Activated naive CD4-positive, alpha-beta T cell treated with anti-CD3 and anti-CD28 coated beads for 36 hours (primary cell): ENCODE measurements at regions not wholly inside any gene's neighbourhood (a gene's known extent, or its start where the extent isn't known, plus 50 kb on each side); places are given as distances from the start of the nearest gene placed in this dataset.

Source experiments
- CTCF ChIA-PET: fragments of 350-600 bp; sonication (Branson Sonifier 250); formaldehyde crosslinking; loops from one replicate; lab custom pipeline; 2021; ENCODE audit warnings: antibody characterized with exemption; lab: Charles Lee
- DNase-seq: peaks from one replicate; pipeline ENCODE4 v3.0.0-alpha.2; 2020
- H3K27ac Mint-ChIP-seq: one replicate; pipeline ENCODE4 v1.8.0; 2021; ENCODE audit warnings: mild to moderate bottlenecking, mixed read lengths
- H3K27me3 Mint-ChIP-seq: one replicate; pipeline ENCODE4 v1.8.0; 2021; ENCODE audit warnings: low read depth, mixed read lengths
- H3K36me3 Mint-ChIP-seq: one replicate; pipeline ENCODE4 v1.8.0; 2021; ENCODE audit warnings: low read depth, mixed read lengths
- H3K4me1 Mint-ChIP-seq: one replicate; pipeline ENCODE4 v1.8.0; 2021; ENCODE audit warnings: low read depth, mixed read lengths
- H3K4me3 Mint-ChIP-seq: one replicate; pipeline ENCODE4 v1.8.0; 2021; ENCODE audit warnings: mild to moderate bottlenecking, moderate library complexity, mixed read lengths
- H3K9me3 Mint-ChIP-seq: one replicate; pipeline ENCODE4 v1.8.0; 2021; ENCODE audit warnings: mixed read lengths
- intact Hi-C: fragments of 100-400 bp; cut with micrococcal nuclease; formaldehyde crosslinking; loops from one replicate; pipeline ENCODE4 v1.15.1; 2023

GRCh38 chr20:9981829-9982228, 53.0 kb upstream of the ANKEF1 start:
- CTCF ChIA-PET = interaction anchor here (1.2 to 2.1 kb wide), 2 partner anchors 95 to 109 kb away, joined by 4 to 13 read pairs; no protein-coding TSS in a partner anchor
- Mint-ChIP-seq H3K4me3 (no peak overlapping the region), H3K4me1 (peaks cover 2% of the 10 kb centered on the region), H3K36me3 (no peaks in the 10 kb centered on the region), H3K27me3 (no peaks in the 10 kb centered on the region), H3K27ac (no peak overlapping the region), H3K9me3 (no peaks in the 10 kb centered on the region)
- intact Hi-C loops = no loop called here
- no peak for DNase-seq

- peak; percentile 57 for DNase-seq
- CTCF ChIA-PET = interaction anchor here (0.7 to 4.8 kb wide), 29 partner anchors 9 to 1565 kb away, joined by 3 to 64 read pairs (median 4); partner anchors contain the start of gene LAMP5
- H3K9me3 Mint-ChIP-seq = no peaks in the 10 kb centered on the region
- H3K36me3 Mint-ChIP-seq = no peaks in the 10 kb centered on the region
- peaks cover 2% of the 10 kb centered on the region for H3K4me1 Mint-ChIP-seq
- no peak overlapping the region for H3K27ac Mint-ChIP-seq
- intact Hi-C loops = loop anchor here (1.0 to 10.0 kb wide), 13 partner anchors 56 to 1566 kb away; partner anchors contain the start of genes ANKEF1 and SNAP25
- H3K27me3 Mint-ChIP-seq = peaks cover 2% of the 10 kb centered on the region
- no peak overlapping the region for H3K4me3 Mint-ChIP-seq
Measured at GRCh38 chr20:9978397-9979004, 56.3 kb upstream of the ANKEF1 start.

- Mint-ChIP-seq H3K27me3 (peaks cover 2% of the 10 kb centered on the region), H3K4me3 (no peak overlapping the region), H3K36me3 (no peaks in the 10 kb centered on the region), H3K27ac (no peak overlapping the region), H3K9me3 (no peaks in the 10 kb centered on the region), H3K4me1 (peaks cover 2% of the 10 kb centered on the region)
- intact Hi-C loops = loop anchor here (1.0 to 10.0 kb wide), 13 partner anchors 57 to 1567 kb away; partner anchors contain the start of genes ANKEF1 and SNAP25
- CTCF ChIA-PET = interaction anchor here (0.7 to 4.8 kb wide), 26 partner anchors 8 to 1566 kb away, joined by 3 to 64 read pairs (median 4); partner anchors contain the start of gene LAMP5
- no peak for DNase-seq
Measured at GRCh38 chr20:9977629-9978028, 57.2 kb upstream of the ANKEF1 start.

GRCh38 chr20:9974324-9974723, 60.5 kb upstream of the ANKEF1 start:
- Mint-ChIP-seq H3K9me3 (no peaks in the 10 kb centered on the region), H3K4me3 (no peak overlapping the region), H3K36me3 (no peaks in the 10 kb centered on the region), H3K27me3 (peaks cover 2% of the 10 kb centered on the region), H3K4me1 (peaks cover 2% of the 10 kb centered on the region), H3K27ac (no peak overlapping the region)
- no peak for DNase-seq
- CTCF ChIA-PET = interaction anchor here (1.4 kb wide), 1 partner anchor 116 kb away, joined by 3 read pairs; no protein-coding TSS in a partner anchor
- intact Hi-C loops = loop anchor here (10.0 kb wide), 1 partner anchor 240 kb away; the partner anchor contains the start of gene SNAP25

- H3K36me3 Mint-ChIP-seq = no peaks in the 10 kb centered on the region
- no peaks in the 10 kb centered on the region for H3K9me3 Mint-ChIP-seq
- intact Hi-C loops = loop anchor here (10.0 kb wide), 1 partner anchor 243 kb away; the partner anchor contains the start of gene SNAP25
- no peak for DNase-seq
- H3K27me3 Mint-ChIP-seq = peaks cover 4% of the 10 kb centered on the region
- CTCF ChIA-PET = interaction anchor here (0.7 kb wide), 1 partner anchor 88 kb away, joined by 3 read pairs; no protein-coding TSS in a partner anchor
- no peaks in the 10 kb centered on the region for H3K4me1 Mint-ChIP-seq
- no peak overlapping the region for H3K27ac Mint-ChIP-seq
- no peak overlapping the region for H3K4me3 Mint-ChIP-seq
Measured at GRCh38 chr20:9971746-9972145, 63.0 kb upstream of the ANKEF1 start.

- peaks cover 7% of the 10 kb centered on the region for H3K27me3 Mint-ChIP-seq
- no peak for DNase-seq
- no peaks in the 10 kb centered on the region for H3K9me3 Mint-ChIP-seq
- intact Hi-C loops = loop anchor here (10.0 kb wide), 1 partner anchor 245 kb away; the partner anchor contains the start of gene SNAP25
- no peaks in the 10 kb centered on the region for H3K36me3 Mint-ChIP-seq
- H3K27ac Mint-ChIP-seq = no peak overlapping the region
- H3K4me3 Mint-ChIP-seq = no peak overlapping the region
- H3K4me1 Mint-ChIP-seq = no peaks in the 10 kb centered on the region
- CTCF ChIA-PET = interaction anchor here (0.9 kb wide), 1 partner anchor 8 kb away, joined by 4 read pairs; no protein-coding TSS in a partner anchor
Measured at GRCh38 chr20:9969626-9970025, 65.2 kb upstream of the ANKEF1 start.

- Mint-ChIP-seq H3K9me3 (no peaks in the 10 kb centered on the region), H3K4me1 (no peaks in the 10 kb centered on the region), H3K36me3 (no peaks in the 10 kb centered on the region), H3K27me3 (peaks cover 6% of the 10 kb centered on the region), H3K4me3 (no peak overlapping the region), H3K27ac (no peak overlapping the region)
- DNase-seq = no peak
- intact Hi-C loops = no loop called here
- CTCF ChIA-PET = interaction anchor here (1.2 kb wide), 1 partner anchor 351 kb away, joined by 3 read pairs; no protein-coding TSS in a partner anchor
Measured at GRCh38 chr20:9968015-9968414, 66.8 kb upstream of the ANKEF1 start.

GRCh38 chr20:9966966-9967365, 67.8 kb upstream of the ANKEF1 start:
- intact Hi-C loops = loop anchor here (2.0 kb wide), 1 partner anchor 350 kb away; no protein-coding TSS in a partner anchor
- H3K9me3 Mint-ChIP-seq = no peaks in the 10 kb centered on the region
- CTCF ChIA-PET = no interaction called here

GRCh38 chr20:9963029-9963428, 71.8 kb upstream of the ANKEF1 start:
- Mint-ChIP-seq H3K27ac (no peak overlapping the region), H3K4me3 (no peak overlapping the region), H3K27me3 (peaks cover 19% of the 10 kb centered on the region), H3K36me3 (no peaks in the 10 kb centered on the region), H3K4me1 (no peaks in the 10 kb centered on the region), H3K9me3 (no peaks in the 10 kb centered on the region)
- intact Hi-C loops = no loop called here
- no peak for DNase-seq
- CTCF ChIA-PET = no interaction called here

More at GRCh38 chr20:9966966-9967365, 67.8 kb upstream of the ANKEF1 start:
- Mint-ChIP-seq H3K27ac (no peak overlapping the region), H3K36me3 (no peaks in the 10 kb centered on the region), H3K4me3 (no peak overlapping the region), H3K27me3 (peaks cover 10% of the 10 kb centered on the region), H3K4me1 (no peaks in the 10 kb centered on the region)
- no peak for DNase-seq

GRCh38 chr20:9958693-9959092, 76.1 kb upstream of the ANKEF1 start:
- H3K9me3 Mint-ChIP-seq = no peaks in the 10 kb centered on the region
- CTCF ChIA-PET = interaction anchor here (0.9 kb wide), 1 partner anchor 20 kb away, joined by 3 read pairs; no protein-coding TSS in a partner anchor
- H3K4me3 Mint-ChIP-seq = no peak overlapping the region
- no peaks in the 10 kb centered on the region for H3K4me1 Mint-ChIP-seq
- no peaks in the 10 kb centered on the region for H3K36me3 Mint-ChIP-seq
- H3K27me3 Mint-ChIP-seq = peaks cover 18% of the 10 kb centered on the region
- H3K27ac Mint-ChIP-seq = no peak overlapping the region
- intact Hi-C loops = no loop called here
- DNase-seq = no peak

- DNase-seq = no peak
- no peak overlapping the region for H3K4me3 Mint-ChIP-seq
- peaks cover 13% of the 10 kb centered on the region for H3K27me3 Mint-ChIP-seq
- no peaks in the 10 kb centered on the region for H3K4me1 Mint-ChIP-seq
- H3K9me3 Mint-ChIP-seq = no peaks in the 10 kb centered on the region
- H3K27ac Mint-ChIP-seq = no peak overlapping the region
- CTCF ChIA-PET = interaction anchor here (0.7 kb wide), 1 partner anchor 338 kb away, joined by 3 read pairs; no protein-coding TSS in a partner anchor
- intact Hi-C loops = no loop called here
- H3K36me3 Mint-ChIP-seq = no peaks in the 10 kb centered on the region
Measured at GRCh38 chr20:9955646-9956045, 79.1 kb upstream of the ANKEF1 start.

- DNase-seq = no peak
- no peaks in the 10 kb centered on the region for H3K36me3 Mint-ChIP-seq
- no peaks in the 10 kb centered on the region for H3K4me1 Mint-ChIP-seq
- intact Hi-C loops = no loop called here
- H3K27me3 Mint-ChIP-seq = peaks cover 11% of the 10 kb centered on the region
- no peaks in the 10 kb centered on the region for H3K9me3 Mint-ChIP-seq
- H3K4me3 Mint-ChIP-seq = no peak overlapping the region
- CTCF ChIA-PET = no interaction called here
- no peak overlapping the region for H3K27ac Mint-ChIP-seq
Measured at GRCh38 chr20:9949563-9949962, 85.2 kb upstream of the ANKEF1 start.
